Immature natural killer cell (primary cell): ENCODE measurements at regions not wholly inside any gene's neighbourhood (a gene's known extent, or its start where the extent isn't known, plus 50 kb on each side); places are given as distances from the start of the nearest gene placed in this dataset.
"Not testable (repeated sequence)": the region's sequence is repeated elsewhere in the genome, so short reads cannot be mapped to it uniquely, and the experiment has no call there.

Experiments used
- DNase-seq, 3 donors: peaks; one replicate each; pipeline ENCODE4 v3.0.0; 2022; ENCODE audit warnings: mixed read lengths in 1 of 3
- H3K27ac Mint-ChIP-seq, 6 donors: one replicate each; pipeline ENCODE4 v1.8.0; 2020; ENCODE audit warnings: mixed read lengths in 6 of 6, mild to moderate bottlenecking in 5 of 6, inconsistent platforms in 4 of 6, moderate library complexity in 3 of 6
- H3K27me3 Mint-ChIP-seq, 3 donors: one replicate each; pipeline ENCODE4 v1.8.0; 2020 to 2021; ENCODE audit warnings: low read depth in 3 of 3, mild to moderate bottlenecking in 3 of 3, mixed read lengths in 3 of 3, moderate library complexity in 3 of 3, inconsistent platforms in 1 of 3
- H3K36me3 Mint-ChIP-seq, 3 donors: one replicate each; pipeline ENCODE4 v1.8.0; 2020; ENCODE audit warnings: mixed read lengths in 3 of 3, inconsistent platforms in 2 of 3, mild to moderate bottlenecking in 2 of 3
- H3K4me1 Mint-ChIP-seq, 2 donors: one replicate each; pipeline ENCODE4 v1.8.0; 2020; ENCODE audit warnings: inconsistent platforms in 2 of 2, mild to moderate bottlenecking in 2 of 2, mixed read lengths in 2 of 2, moderate library complexity in 1 of 2
- H3K4me3 Mint-ChIP-seq, 5 donors: one replicate each; pipeline ENCODE4 v1.8.0; 2020; ENCODE audit warnings: mild to moderate bottlenecking in 5 of 5, mixed read lengths in 5 of 5, inconsistent platforms in 3 of 5, moderate library complexity in 3 of 5
- H3K9me3 Mint-ChIP-seq, 6 donors: one replicate each; pipeline ENCODE4 v1.8.0; 2020; ENCODE audit warnings: mild to moderate bottlenecking in 6 of 6, mixed read lengths in 6 of 6, inconsistent platforms in 4 of 6, moderate library complexity in 3 of 6

GRCh38 chr1:232579958-232580941 is 49.7 kb downstream of the SIPA1L2 start:
- peak overlapping the region in 3 of 6 donors; percentile 13 to 33 (median 13) for H3K27ac Mint-ChIP-seq
- peaks cover 1 to 4% (median 2%) of the 10 kb centered on the region in 3 donors for H3K27me3 Mint-ChIP-seq
- peaks cover 40 to 41% of the 10 kb centered on the region in 2 donors for H3K4me1 Mint-ChIP-seq
- H3K4me3 Mint-ChIP-seq: peak overlapping the region; percentile 61 to 80 (median 74)
- H3K36me3 Mint-ChIP-seq: peaks cover 0 to 4% (median 0%) of the 10 kb centered on the region in 3 donors
- no peak for DNase-seq
- peaks cover 0 to 2% (median 0%) of the 10 kb centered on the region in 6 donors for H3K9me3 Mint-ChIP-seq

GRCh38 chr1:232579466-232579865 is 50.5 kb downstream of the SIPA1L2 start:
- peaks cover 0 to 2% (median 0%) of the 10 kb centered on the region in 6 donors for H3K9me3 Mint-ChIP-seq
- DNase-seq: no peak
- peaks cover 0 to 4% (median 0%) of the 10 kb centered on the region in 3 donors for H3K36me3 Mint-ChIP-seq
- H3K4me3 Mint-ChIP-seq: peak overlapping the region; percentile 61 to 80 (median 74)
- peaks cover 0 to 4% (median 2%) of the 10 kb centered on the region in 3 donors for H3K27me3 Mint-ChIP-seq
- H3K27ac Mint-ChIP-seq: peak overlapping the region; percentile 13 to 82 (median 60)
- H3K4me1 Mint-ChIP-seq: peaks cover 40 to 41% of the 10 kb centered on the region in 2 donors

- Mint-ChIP-seq H3K36me3 (peaks cover 0 to 4% (median 0%) of the 10 kb centered on the region in 3 donors), H3K27me3 (peaks cover 0 to 3% (median 0%) of the 10 kb centered on the region in 3 donors), H3K4me1 (peaks cover 40 to 41% of the 10 kb centered on the region in 2 donors), H3K9me3 (peaks cover 0 to 2% (median 0%) of the 10 kb centered on the region in 6 donors), H3K4me3 (peak overlapping the region; percentile 61 to 80 (median 74)), H3K27ac (peak overlapping the region; percentile 13 to 82 (median 60))
- peak in 2 of 3 donors; percentile 7 to 27 for DNase-seq
Observed at GRCh38 chr1:232578651-232579195, 51.2 kb downstream of the SIPA1L2 start.

DNA sequence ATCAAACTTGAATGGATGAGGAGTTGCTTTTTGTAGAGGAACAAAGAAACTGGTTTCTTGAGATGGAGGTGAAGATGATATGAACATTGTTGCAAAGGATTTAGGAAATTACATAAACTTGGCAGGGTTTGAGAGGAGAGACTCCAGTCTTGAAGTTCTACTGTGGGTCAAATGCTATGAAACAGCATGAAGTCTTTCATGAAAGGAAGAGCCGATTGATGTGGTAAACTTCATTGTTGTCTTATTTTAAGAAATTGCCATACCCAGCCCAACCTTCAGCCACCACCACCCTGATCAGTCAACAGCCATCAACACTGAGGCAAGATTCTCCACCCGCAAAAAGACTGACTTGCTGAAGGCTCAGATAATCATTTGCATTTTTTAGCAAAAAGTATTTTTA is 52.2 kb downstream of the SIPA1L2 start:
- Mint-ChIP-seq H3K9me3 (peaks cover 0 to 2% (median 0%) of the 10 kb centered on the region in 6 donors), H3K36me3 (peaks cover 0 to 4% (median 0%) of the 10 kb centered on the region in 3 donors), H3K27me3 (peaks cover 0 to 2% (median 0%) of the 10 kb centered on the region in 3 donors), H3K27ac (peak overlapping the region in 1 of 6 donors; percentile 20), H3K4me1 (peaks cover 40 to 41% of the 10 kb centered on the region in 2 donors), H3K4me3 (peak overlapping the region in 3 of 5 donors; percentile 1 to 39 (median 5))
- DNase-seq: no peak

DNA sequence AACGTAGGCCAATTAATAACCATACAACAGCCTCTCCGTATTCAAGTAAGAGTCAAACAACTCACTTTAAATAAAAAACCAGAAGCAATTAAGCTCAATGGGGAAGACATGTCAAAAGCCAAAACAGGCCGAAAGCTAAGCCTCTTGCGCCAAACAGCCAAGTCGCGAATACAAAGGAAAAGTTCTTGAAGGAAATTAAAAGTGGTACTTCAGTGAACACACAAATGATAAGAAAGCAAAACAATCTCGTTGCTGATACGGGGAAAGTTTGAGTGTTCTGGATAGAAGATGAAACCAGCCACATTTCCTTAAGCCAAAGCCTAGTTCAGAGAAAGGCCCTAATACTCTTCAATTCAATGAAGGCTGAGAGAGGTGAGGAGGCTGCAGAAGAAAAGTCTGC is 53.4 kb downstream of the SIPA1L2 start:
- Mint-ChIP-seq H3K4me1 (peaks cover 40 to 41% of the 10 kb centered on the region in 2 donors), H3K4me3 (no peak overlapping the region), H3K9me3 (peaks cover 0 to 2% (median 0%) of the 10 kb centered on the region in 6 donors), H3K36me3 (peaks cover 0 to 4% (median 0%) of the 10 kb centered on the region in 3 donors), H3K27ac (no peak overlapping the region), H3K27me3 (peaks cover 0 to 2% (median 0%) of the 10 kb centered on the region in 3 donors)
- no peak for DNase-seq

DNA sequence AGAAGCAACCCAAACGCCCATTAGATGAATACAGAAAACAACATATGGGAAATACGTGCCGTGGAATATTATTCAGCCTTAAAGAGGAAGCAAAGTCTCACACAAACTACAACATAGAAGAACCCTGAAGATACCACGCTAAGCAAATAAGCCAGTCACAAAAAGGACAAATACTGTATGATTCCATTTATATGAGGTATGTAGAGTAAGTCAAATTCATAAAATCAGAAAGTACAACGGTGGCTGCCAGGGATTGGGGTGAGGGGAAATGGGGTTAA is 54.2 kb downstream of the SIPA1L2 start:
- Mint-ChIP-seq H3K27me3 (peaks cover 0 to 2% (median 0%) of the 10 kb centered on the region in 3 donors), H3K27ac (peak overlapping the region in 1 of 6 donors; percentile 23), H3K4me1 (peaks cover 36% of the 10 kb centered on the region in 2 donors)

GRCh38 chr1:232574889-232575762 is 54.8 kb downstream of the SIPA1L2 start:
- Mint-ChIP-seq H3K27me3 (peaks cover 0 to 2% (median 0%) of the 10 kb centered on the region in 3 donors), H3K4me3 (peak overlapping the region in 1 of 5 donors; percentile 11), H3K4me1 (peaks cover 30 to 31% of the 10 kb centered on the region in 2 donors), H3K27ac (peak overlapping the region in 1 of 6 donors; percentile 23), H3K9me3 (peaks cover 0 to 2% (median 0%) of the 10 kb centered on the region in 6 donors), H3K36me3 (no peaks in the 10 kb centered on the region)
- no peak for DNase-seq

More for the DNA sequence above, 54.2 kb downstream of the SIPA1L2 start:
- H3K36me3 Mint-ChIP-seq: no peaks in the 10 kb centered on the region
- no peak for DNase-seq
- no peak overlapping the region for H3K4me3 Mint-ChIP-seq
- H3K9me3 Mint-ChIP-seq: peaks cover 0 to 2% (median 0%) of the 10 kb centered on the region in 6 donors

DNA sequence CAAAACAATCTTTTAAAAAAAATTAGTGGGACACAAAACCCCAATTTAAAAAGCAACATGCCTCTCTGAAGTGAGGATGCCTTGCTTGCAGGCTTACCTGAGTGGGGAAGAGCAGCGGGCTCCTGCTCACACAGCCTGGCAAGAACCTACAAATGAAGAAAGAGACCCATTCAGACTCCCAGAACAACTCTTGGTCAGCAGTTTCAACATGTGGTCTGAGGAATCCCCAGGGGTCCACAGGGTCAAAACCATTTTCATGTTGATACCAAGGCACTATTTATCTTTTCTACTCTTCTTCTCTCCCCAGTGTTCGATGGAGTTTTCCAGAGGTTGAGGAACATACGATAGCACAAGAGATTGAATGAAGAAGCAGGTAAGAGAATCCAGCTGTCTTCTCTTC is 55.9 kb downstream of the SIPA1L2 start:
- H3K27ac Mint-ChIP-seq: no peak overlapping the region
- peaks cover 20% of the 10 kb centered on the region in 2 donors for H3K4me1 Mint-ChIP-seq
- H3K4me3 Mint-ChIP-seq: no peak overlapping the region
- no peaks in the 10 kb centered on the region for H3K9me3 Mint-ChIP-seq
- peaks cover 0 to 2% (median 0%) of the 10 kb centered on the region in 3 donors for H3K27me3 Mint-ChIP-seq
- DNase-seq: no peak
- no peaks in the 10 kb centered on the region for H3K36me3 Mint-ChIP-seq

GRCh38 chr1:232571523-232571922 is 58.4 kb downstream of the SIPA1L2 start:
- H3K27me3 Mint-ChIP-seq: no peaks in the 10 kb centered on the region
- no peaks in the 10 kb centered on the region for H3K9me3 Mint-ChIP-seq
- no peaks in the 10 kb centered on the region for H3K36me3 Mint-ChIP-seq
- no peak overlapping the region for H3K27ac Mint-ChIP-seq
- H3K4me3 Mint-ChIP-seq: no peak overlapping the region
- peaks cover 8 to 10% of the 10 kb centered on the region in 2 donors for H3K4me1 Mint-ChIP-seq
- no peak for DNase-seq

DNA sequence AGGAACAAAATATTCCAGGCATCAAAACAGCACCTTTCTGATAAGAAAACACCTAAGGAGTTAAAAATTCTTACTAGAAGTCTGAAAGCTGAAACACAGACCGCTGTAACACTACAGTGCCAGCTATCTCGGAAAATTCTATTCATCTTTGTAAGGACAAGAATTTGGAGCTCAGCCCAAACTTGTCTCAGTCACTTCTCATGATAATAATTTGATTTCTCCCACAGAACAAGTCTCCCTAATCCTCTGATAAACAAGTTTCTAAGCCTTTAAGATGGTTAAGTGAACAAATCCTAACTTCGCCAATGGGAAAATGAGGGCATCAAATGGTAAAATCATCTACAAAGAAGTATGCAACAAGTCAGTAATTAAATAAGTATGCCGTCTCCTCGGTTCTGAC is 59.9 kb downstream of the SIPA1L2 start:
- H3K27me3 Mint-ChIP-seq: no peaks in the 10 kb centered on the region
- no peaks in the 10 kb centered on the region for H3K9me3 Mint-ChIP-seq
- no peak overlapping the region for H3K27ac Mint-ChIP-seq
- H3K36me3 Mint-ChIP-seq: no peaks in the 10 kb centered on the region
- no peak overlapping the region for H3K4me3 Mint-ChIP-seq
- DNase-seq: no peak
- H3K4me1 Mint-ChIP-seq: peaks cover 8 to 10% of the 10 kb centered on the region in 2 donors

DNA sequence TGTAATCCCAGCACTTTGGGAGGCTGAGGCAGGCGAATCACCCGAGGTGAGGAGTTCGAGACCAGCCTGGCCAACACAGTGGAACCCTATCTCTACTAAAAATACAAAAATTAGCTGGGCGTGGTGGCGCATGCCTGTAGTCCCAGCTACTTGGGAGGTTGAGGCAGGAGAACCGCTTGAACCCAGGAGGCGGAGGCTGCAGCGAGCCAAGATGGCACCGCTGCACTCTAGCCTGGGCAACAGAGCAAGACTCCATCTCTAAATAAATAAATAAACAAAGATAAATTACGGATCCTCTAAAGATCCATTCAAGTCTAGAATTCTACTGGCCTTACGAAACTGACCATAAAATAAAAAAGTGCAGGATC is 60.4 kb downstream of the SIPA1L2 start:
- peaks cover 8 to 10% of the 10 kb centered on the region in 2 donors for H3K4me1 Mint-ChIP-seq
- not testable (repeated sequence) for H3K27ac Mint-ChIP-seq, H3K4me3 Mint-ChIP-seq, H3K27me3 Mint-ChIP-seq, H3K9me3 Mint-ChIP-seq, H3K36me3 Mint-ChIP-seq, DNase-seq

GRCh38 chr1:232568906-232569553 is 60.9 kb downstream of the SIPA1L2 start:
- Mint-ChIP-seq H3K36me3 (no peaks in the 10 kb centered on the region), H3K27ac (no peak overlapping the region), H3K4me1 (peaks cover 8 to 10% of the 10 kb centered on the region in 2 donors), H3K9me3 (no peaks in the 10 kb centered on the region), H3K4me3 (no peak overlapping the region), H3K27me3 (no peaks in the 10 kb centered on the region)
- DNase-seq: no peak

DNA sequence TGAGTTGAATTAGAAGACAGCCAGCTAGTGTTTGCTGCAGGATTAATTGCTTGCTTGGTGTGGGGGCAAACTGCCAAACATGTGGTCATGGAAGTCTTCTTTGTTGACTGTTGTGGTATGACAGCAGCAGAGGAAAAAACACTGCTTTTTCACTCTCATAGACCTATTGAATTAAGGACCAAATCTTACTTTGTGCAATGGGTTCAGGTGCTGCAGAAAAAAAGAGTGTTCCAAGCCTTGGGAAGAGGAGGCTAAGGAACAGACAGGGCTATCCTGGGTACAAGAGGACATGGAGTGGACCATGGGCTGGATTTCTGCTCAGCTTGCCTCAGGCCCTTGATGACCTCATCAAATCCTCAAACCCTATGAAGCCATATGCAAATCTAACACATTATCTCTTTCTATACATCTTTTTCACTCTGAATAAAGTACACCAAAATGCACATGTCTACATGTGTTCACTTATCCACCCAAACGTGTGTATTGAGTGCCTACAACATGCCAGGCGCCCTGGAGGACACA is 61.5 kb downstream of the SIPA1L2 start:
- no peaks in the 10 kb centered on the region for H3K36me3 Mint-ChIP-seq
- no peak for DNase-seq
- H3K27me3 Mint-ChIP-seq: no peaks in the 10 kb centered on the region
- no peak overlapping the region for H3K4me3 Mint-ChIP-seq
- peaks cover 8 to 10% of the 10 kb centered on the region in 2 donors for H3K4me1 Mint-ChIP-seq
- no peaks in the 10 kb centered on the region for H3K9me3 Mint-ChIP-seq
- H3K27ac Mint-ChIP-seq: no peak overlapping the region
